Renal cortical epithelial cell (primary cell): ENCODE measurements at regions not wholly inside any gene's neighbourhood (a gene's known extent, or its start where the extent isn't known, plus 50 kb on each side); places are given as distances from the start of the nearest gene placed in this dataset.

Source experiments
- DNase-seq: peaks from one replicate; pipeline ENCODE4 v3.0.0-alpha.2; 2011; ENCODE audit warnings: low read depth

GRCh38 chr10:43790147-43790546, 141.5 kb upstream of the ZNF32 start:
- no peak for DNase-seq

GRCh38 chr10:43785252-43785651, 136.6 kb upstream of the ZNF32 start:
- DNase-seq: no peak

GRCh38 chr10:43782814-43783213, 134.1 kb upstream of the ZNF32 start:
- no peak for DNase-seq

GRCh38 chr10:43781480-43782361, 133.0 kb upstream of the ZNF32 start:
- no peak for DNase-seq

- no peak for DNase-seq
Measured at GRCh38 chr10:43778571-43778970, 129.9 kb upstream of the ZNF32 start.

GRCh38 chr10:43775384-43775783, 126.7 kb upstream of the ZNF32 start:
- DNase-seq: no peak

- DNase-seq: no peak
Measured at GRCh38 chr10:43774234-43774769, 125.6 kb upstream of the ZNF32 start.

- DNase-seq: no peak
Measured at GRCh38 chr10:43773736-43774135, 125.1 kb upstream of the ZNF32 start.

- DNase-seq: no peak
Measured at GRCh38 chr10:43772171-43772570, 123.5 kb upstream of the ZNF32 start.

GRCh38 chr10:43771675-43772074, 123.0 kb upstream of the ZNF32 start:
- DNase-seq: no peak

- no peak for DNase-seq
Measured at GRCh38 chr10:43765516-43765915, 116.8 kb upstream of the ZNF32 start.

- DNase-seq: no peak
Measured at GRCh38 chr10:43763846-43764245, 115.2 kb upstream of the ZNF32 start.

GRCh38 chr10:43760514-43760913, 111.8 kb upstream of the ZNF32 start:
- no peak for DNase-seq

- DNase-seq: no peak
Measured at GRCh38 chr10:43759216-43759615, 110.5 kb upstream of the ZNF32 start.

GRCh38 chr10:43756341-43756740, 107.7 kb upstream of the ZNF32 start:
- DNase-seq: no peak

- DNase-seq: no peak
Measured at GRCh38 chr10:43754569-43755260, 106.0 kb upstream of the ZNF32 start.

- DNase-seq: no peak
Measured at GRCh38 chr10:43753397-43754061, 104.8 kb upstream of the ZNF32 start.

- DNase-seq: no peak
Measured at GRCh38 chr10:43752682-43753081, 104.0 kb upstream of the ZNF32 start.

GRCh38 chr10:43751646-43752045, 103.0 kb upstream of the ZNF32 start:
- DNase-seq: no peak

- DNase-seq: no peak
Measured at GRCh38 chr10:43749940-43750552, 101.4 kb upstream of the ZNF32 start.

- no peak for DNase-seq
Measured at GRCh38 chr10:43749145-43749576, 100.5 kb upstream of the ZNF32 start.

GRCh38 chr10:43748560-43748959, 99.9 kb upstream of the ZNF32 start:
- DNase-seq: no peak
